H1 (cell line): ENCODE measurements at regions not wholly inside any gene's neighbourhood (a gene's known extent, or its start where the extent isn't known, plus 50 kb on each side); places are given as distances from the start of the nearest gene placed in this dataset.

ENCODE experiments used
- ASH2L ChIP-seq: fragments of 200-600, 300-600 bp; sonication (generic); IDR thresholded peaks from one replicate; pipeline ENCODE4 v1.7.1; 2017; ENCODE audit warnings: low read length
- BCL11A ChIP-seq, 2 experiments: IDR thresholded peaks; one replicate each; pipeline ENCODE4 v1.6.1; 2011; ENCODE audit warnings: low read depth in 2 of 2, low read length in 2 of 2, mild to moderate bottlenecking in 2 of 2
- EGR1 ChIP-seq: IDR thresholded peaks from 2 replicates; pipeline ENCODE4 v1.6.1; 2011; ENCODE audit warnings: low read depth, low read length, borderline replicate concordance
- RAD21 ChIP-seq, 2 experiments: IDR thresholded peaks in 1 of 2; conservative IDR thresholded peaks in 1 of 2; 2 replicates each; pipeline ENCODE4 v1.6.1; 2011; ENCODE audit warnings: low read depth in 2 of 2, low read length in 2 of 2, improper control_type of control experiment in 1 of 2, inconsistent platforms in 1 of 2, mild to moderate bottlenecking in 1 of 2, moderate library complexity in 1 of 2
- SIRT6 ChIP-seq: IDR thresholded peaks from one replicate; pipeline ENCODE4 v1.7.1; 2012; ENCODE audit warnings: low read length, inconsistent platforms

- TF ChIP-seq EGR1 = no peak
- no peak for TF ChIP-seq ASH2L
- no peak for TF ChIP-seq BCL11A (IDR thresholded peaks at IDR 0.05; ENCODE audit: low read depth in 2 of 2, low read length in 2 of 2)
- TF ChIP-seq RAD21 (IDR thresholded peaks at IDR 0.05 in 1 of 2, conservative IDR thresholded peaks at IDR 0.05 in 1 of 2; ENCODE audit: low read depth in 2 of 2, low read length in 2 of 2) = no peak
- no peak for TF ChIP-seq SIRT6
These were observed 294.8 kb upstream of the TMPO start (continued) for GRCh38 chr12:98220636-98221035.
